CD8-positive, alpha-beta memory T cell (primary cell): ENCODE measurements at regions not wholly inside any gene's neighbourhood (a gene's known extent, or its start where the extent isn't known, plus 50 kb on each side); places are given as distances from the start of the nearest gene placed in this dataset.

ENCODE experiments used
- CTCF ChIA-PET: fragments of 350-600 bp; sonication (Branson Sonifier 250); formaldehyde crosslinking; loops from one replicate; lab custom pipeline; 2021; ENCODE audit warnings: antibody characterized with exemption; lab: Charles Lee
- POLR2A ChIA-PET: fragments of 350-600 bp; sonication (Branson Sonifier 250); formaldehyde crosslinking; loops from one replicate; lab custom pipeline; 2021; ENCODE audit warnings: antibody characterized with exemption; lab: Charles Lee
- DNase-seq, 5 donors: peaks; one replicate each; pipeline versions ENCODE4 v3.0.0 to v3.0.0-alpha.2; 2020 to 2022; ENCODE audit warnings: mixed read lengths in 1 of 5
- H3K27ac ChIP-seq: one replicate; pipeline ENCODE4 v1.7.0; 2013; ENCODE audit warnings: low read depth, mild to moderate bottlenecking, low read length, moderate library complexity
- H3K27me3 ChIP-seq: 2 replicates; pipeline ENCODE4 v1.7.0; 2013; ENCODE audit warnings: low read length, mild to moderate bottlenecking; ENCODE audit not compliant: insufficient read depth, poor library complexity, severe bottlenecking
- H3K36me3 ChIP-seq: 2 replicates; pipeline ENCODE4 v1.7.0; 2013; ENCODE audit warnings: mild to moderate bottlenecking, low read length, moderate library complexity; ENCODE audit not compliant: insufficient read depth
- H3K4me1 ChIP-seq: 2 replicates; pipeline ENCODE4 v1.7.0; 2013; ENCODE audit warnings: mild to moderate bottlenecking, low read length, moderate library complexity; ENCODE audit not compliant: insufficient read depth
- H3K4me3 ChIP-seq: 2 replicates; pipeline ENCODE4 v1.7.0; 2013; ENCODE audit warnings: mild to moderate bottlenecking, low read length
- H3K9me3 ChIP-seq: 2 replicates; pipeline ENCODE4 v1.7.0; 2013; ENCODE audit warnings: mild to moderate bottlenecking, low read length
- H3K27ac Mint-ChIP-seq, 8 donors: one replicate each; pipeline ENCODE4 v1.8.0; 2020 to 2021; ENCODE audit warnings: mixed read lengths in 8 of 8, mild to moderate bottlenecking in 6 of 8, inconsistent platforms in 3 of 8, moderate library complexity in 3 of 8
- H3K27me3 Mint-ChIP-seq, 2 donors: one replicate each; pipeline ENCODE4 v1.8.0; 2020 to 2021; ENCODE audit warnings: mixed read lengths in 2 of 2, mild to moderate bottlenecking in 1 of 2, moderate library complexity in 1 of 2
- H3K36me3 Mint-ChIP-seq, 3 donors: one replicate each; pipeline ENCODE4 v1.8.0; 2020 to 2021; ENCODE audit warnings: mixed read lengths in 3 of 3, inconsistent platforms in 1 of 3, mild to moderate bottlenecking in 1 of 3
- H3K4me1 Mint-ChIP-seq, 3 donors: one replicate each; pipeline ENCODE4 v1.8.0; 2020 to 2021; ENCODE audit warnings: mixed read lengths in 3 of 3, inconsistent platforms in 1 of 3, mild to moderate bottlenecking in 1 of 3
- H3K4me3 Mint-ChIP-seq, 7 donors: one replicate each; pipeline ENCODE4 v1.8.0; 2020 to 2021; ENCODE audit warnings: mixed read lengths in 7 of 7, mild to moderate bottlenecking in 6 of 7, moderate library complexity in 4 of 7, inconsistent platforms in 2 of 7
- H3K9me3 Mint-ChIP-seq, 5 donors: one replicate each; pipeline ENCODE4 v1.8.0; 2020 to 2022; ENCODE audit warnings: mixed read lengths in 5 of 5, mild to moderate bottlenecking in 3 of 5, moderate library complexity in 2 of 5, inconsistent platforms in 1 of 5

DNA sequence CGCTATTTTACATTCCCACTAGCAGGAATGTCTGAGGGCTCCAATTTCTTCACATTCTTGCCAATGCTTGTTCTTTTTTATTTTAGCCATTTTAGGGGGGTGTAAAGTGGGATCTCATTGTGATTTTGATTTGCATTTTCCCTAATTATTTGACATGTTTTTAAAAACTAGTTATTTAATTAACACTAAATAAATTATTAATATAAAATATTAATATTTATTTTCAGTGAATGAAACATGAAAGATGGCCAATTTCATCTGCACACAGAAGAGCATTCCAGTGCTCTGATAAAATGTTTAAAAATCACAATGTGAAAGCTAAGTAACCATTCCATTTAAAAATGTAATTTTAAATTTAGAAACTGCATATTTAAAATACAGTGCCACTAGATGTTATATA lies 322.2 kb upstream of the ZNF521 start:
- Mint-ChIP-seq H3K4me1 (no peaks in the 10 kb centered on the region), H3K27ac (no peak overlapping the region), H3K9me3 (peaks cover 0 to 3% (median 0%) of the 10 kb centered on the region in 5 donors), H3K27me3 (no peaks in the 10 kb centered on the region), H3K4me3 (no peak overlapping the region), H3K36me3 (no peaks in the 10 kb centered on the region)
- Histone ChIP-seq H3K36me3 (no peaks in the 10 kb centered on the region), H3K4me3 (no peak overlapping the region), H3K4me1 (no peaks in the 10 kb centered on the region), H3K27me3 (no peaks in the 10 kb centered on the region), H3K27ac (no peak overlapping the region), H3K9me3 (no peaks in the 10 kb centered on the region)
- no peak for DNase-seq
- CTCF ChIA-PET: no interaction called here
- POLR2A ChIA-PET: no interaction called here

DNA sequence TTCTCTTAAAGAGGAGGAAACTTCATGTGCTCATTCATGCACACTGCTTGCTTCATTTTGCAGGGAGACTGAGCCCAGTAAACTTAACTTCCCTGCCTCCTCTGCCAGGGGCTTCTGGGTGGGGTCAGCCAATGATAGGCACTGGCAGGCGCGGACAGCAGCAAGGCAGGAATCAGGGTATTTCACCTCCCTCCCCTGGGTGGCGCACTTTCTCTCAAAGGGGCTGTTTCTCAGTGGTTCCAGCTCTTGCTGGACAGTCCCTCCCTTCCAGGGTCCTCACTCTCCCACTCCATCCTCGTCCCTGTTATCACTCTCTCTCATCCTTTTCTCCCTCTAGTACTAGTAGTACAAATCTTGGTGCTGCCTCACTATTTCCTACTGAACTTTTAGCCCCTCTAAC lies 320.5 kb upstream of the ZNF521 start:
- Mint-ChIP-seq H3K27me3 (no peaks in the 10 kb centered on the region), H3K4me1 (no peaks in the 10 kb centered on the region), H3K27ac (no peak overlapping the region), H3K36me3 (no peaks in the 10 kb centered on the region), H3K4me3 (no peak overlapping the region), H3K9me3 (peaks cover 0 to 3% (median 0%) of the 10 kb centered on the region in 5 donors)
- DNase-seq: no peak
- Histone ChIP-seq H3K4me3 (no peak overlapping the region), H3K36me3 (no peaks in the 10 kb centered on the region), H3K27me3 (no peaks in the 10 kb centered on the region), H3K4me1 (no peaks in the 10 kb centered on the region), H3K9me3 (no peaks in the 10 kb centered on the region), H3K27ac (no peak overlapping the region)
- ChIA-PET POLR2A (no interaction called here), CTCF (no interaction called here)

DNA sequence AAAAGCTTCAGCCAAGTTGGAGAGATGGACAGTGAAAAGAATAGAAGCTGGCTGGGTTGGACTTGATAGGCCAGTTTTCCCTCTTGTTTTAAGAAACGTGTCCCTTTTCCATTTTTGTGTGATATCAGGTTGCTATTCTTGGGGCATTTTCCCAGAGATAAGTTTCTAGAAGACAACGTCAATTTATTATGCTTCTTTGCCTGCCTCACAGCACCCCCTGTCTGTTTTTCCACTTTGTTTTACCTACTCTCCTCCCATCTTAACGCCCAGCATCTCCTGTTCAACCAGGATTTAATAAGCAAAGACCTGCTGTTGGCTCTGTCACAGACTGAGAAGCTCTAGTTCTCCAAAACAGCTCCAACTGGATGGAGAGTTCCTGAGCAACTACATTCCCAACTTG lies 317.8 kb upstream of the ZNF521 start:
- CTCF ChIA-PET: no interaction called here
- Histone ChIP-seq H3K27me3 (no peaks in the 10 kb centered on the region), H3K4me3 (no peak overlapping the region), H3K36me3 (no peaks in the 10 kb centered on the region), H3K4me1 (no peaks in the 10 kb centered on the region), H3K9me3 (no peaks in the 10 kb centered on the region), H3K27ac (no peak overlapping the region)
- H3K9me3 Mint-ChIP-seq: peaks cover 0 to 5% (median 3%) of the 10 kb centered on the region in 5 donors
- DNase-seq: no peak
- no peaks in the 10 kb centered on the region for H3K27me3 Mint-ChIP-seq
- POLR2A ChIA-PET: no interaction called here
- H3K36me3 Mint-ChIP-seq: no peaks in the 10 kb centered on the region
- no peak overlapping the region for H3K27ac Mint-ChIP-seq
- H3K4me3 Mint-ChIP-seq: no peak overlapping the region
- H3K4me1 Mint-ChIP-seq: no peaks in the 10 kb centered on the region

DNA sequence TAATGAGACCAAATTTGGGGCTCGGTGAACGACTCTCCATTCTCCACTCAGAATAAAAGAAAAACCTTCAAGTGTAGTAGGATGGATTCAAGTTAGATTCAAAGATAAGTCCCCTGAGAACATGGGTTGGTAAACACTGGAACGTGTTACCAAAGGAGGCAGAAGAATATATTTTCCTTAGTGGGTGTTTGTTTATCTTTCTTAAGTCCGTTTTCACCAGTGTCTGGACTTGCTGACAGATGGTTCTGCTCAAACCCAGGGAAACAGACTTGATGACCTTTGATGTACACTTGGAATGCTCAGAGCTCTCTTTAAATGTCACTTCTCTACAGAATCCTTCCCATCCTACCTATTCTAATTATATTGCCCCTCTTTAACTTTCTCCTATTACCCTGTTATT lies 310.3 kb upstream of the ZNF521 start:
- H3K27me3 ChIP-seq: no peaks in the 10 kb centered on the region
- H3K27me3 Mint-ChIP-seq: no peaks in the 10 kb centered on the region
- no peak for DNase-seq
- peaks cover 0 to 5% (median 2%) of the 10 kb centered on the region in 5 donors for H3K9me3 Mint-ChIP-seq
- no peaks in the 10 kb centered on the region for H3K4me1 ChIP-seq
- H3K27ac ChIP-seq: no peak overlapping the region
- H3K36me3 ChIP-seq: no peaks in the 10 kb centered on the region
- H3K4me3 Mint-ChIP-seq: no peak overlapping the region
- ChIA-PET POLR2A (no interaction called here), CTCF (no interaction called here)
- H3K4me1 Mint-ChIP-seq: no peaks in the 10 kb centered on the region
- no peak overlapping the region for H3K4me3 ChIP-seq
- no peak overlapping the region for H3K27ac Mint-ChIP-seq
- no peaks in the 10 kb centered on the region for H3K36me3 Mint-ChIP-seq
- no peaks in the 10 kb centered on the region for H3K9me3 ChIP-seq

DNA sequence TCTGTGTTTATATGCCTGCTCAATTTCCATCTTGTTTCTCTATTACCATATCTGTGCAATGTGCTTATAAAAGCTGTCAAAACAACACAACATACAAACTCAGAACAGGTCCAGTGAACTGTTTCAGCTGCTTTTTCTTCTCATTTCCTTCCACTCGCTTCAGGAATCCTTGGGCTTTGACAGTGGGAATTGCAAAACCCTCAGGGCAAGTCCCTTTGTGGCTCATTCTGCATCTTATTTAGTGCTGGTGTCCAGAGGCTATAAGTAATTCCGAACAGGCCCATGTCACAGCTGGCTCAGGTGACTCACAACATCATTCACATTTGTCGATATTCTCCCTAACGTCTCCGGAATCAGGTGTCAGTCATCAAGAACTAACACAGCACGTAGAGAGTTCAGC lies 309.9 kb upstream of the ZNF521 start:
- no peaks in the 10 kb centered on the region for H3K9me3 ChIP-seq
- Mint-ChIP-seq H3K4me1 (no peaks in the 10 kb centered on the region), H3K9me3 (peaks cover 0 to 5% (median 0%) of the 10 kb centered on the region in 5 donors), H3K27ac (no peak overlapping the region), H3K4me3 (no peak overlapping the region), H3K27me3 (no peaks in the 10 kb centered on the region), H3K36me3 (no peaks in the 10 kb centered on the region)
- no peaks in the 10 kb centered on the region for H3K27me3 ChIP-seq
- no peaks in the 10 kb centered on the region for H3K4me1 ChIP-seq
- ChIA-PET POLR2A (no interaction called here), CTCF (no interaction called here)
- H3K27ac ChIP-seq: no peak overlapping the region
- no peaks in the 10 kb centered on the region for H3K36me3 ChIP-seq
- H3K4me3 ChIP-seq: no peak overlapping the region
- DNase-seq: no peak

DNA sequence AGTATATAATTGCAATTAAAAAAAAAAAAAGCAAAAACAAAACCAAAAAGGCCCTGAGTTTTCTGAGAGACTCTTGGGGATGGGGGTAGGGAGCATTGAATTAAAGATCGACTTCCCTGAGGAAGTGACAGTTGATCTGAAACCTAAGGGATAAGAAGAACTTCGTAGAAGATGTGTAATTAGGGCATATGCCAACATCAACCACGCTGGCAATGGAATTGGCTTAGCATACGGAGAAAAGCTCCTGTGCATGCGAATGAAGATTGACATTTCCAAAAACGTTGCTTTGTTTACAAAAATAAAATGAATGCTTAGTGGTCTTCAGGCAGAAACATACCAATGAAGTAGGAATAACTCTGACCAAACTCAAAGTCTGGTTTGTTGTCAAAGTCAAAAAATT lies 307.6 kb upstream of the ZNF521 start:
- Mint-ChIP-seq H3K4me3 (no peak overlapping the region), H3K9me3 (peaks cover 0 to 5% (median 1%) of the 10 kb centered on the region in 5 donors), H3K4me1 (no peaks in the 10 kb centered on the region), H3K27ac (no peak overlapping the region), H3K27me3 (no peaks in the 10 kb centered on the region), H3K36me3 (no peaks in the 10 kb centered on the region)
- H3K36me3 ChIP-seq: no peaks in the 10 kb centered on the region
- H3K4me1 ChIP-seq: no peaks in the 10 kb centered on the region
- H3K4me3 ChIP-seq: no peak overlapping the region
- ChIA-PET CTCF (no interaction called here), POLR2A (no interaction called here)
- no peaks in the 10 kb centered on the region for H3K27me3 ChIP-seq
- no peak for DNase-seq
- H3K27ac ChIP-seq: no peak overlapping the region
- H3K9me3 ChIP-seq: no peaks in the 10 kb centered on the region

- no peaks in the 10 kb centered on the region for H3K4me1 ChIP-seq
- ChIA-PET CTCF (no interaction called here), POLR2A (no interaction called here)
- H3K27me3 Mint-ChIP-seq: no peaks in the 10 kb centered on the region
- no peak overlapping the region for H3K27ac ChIP-seq
- no peaks in the 10 kb centered on the region for H3K36me3 Mint-ChIP-seq
- peaks cover 0 to 5% (median 1%) of the 10 kb centered on the region in 5 donors for H3K9me3 Mint-ChIP-seq
- H3K27me3 ChIP-seq: no peaks in the 10 kb centered on the region
- no peak overlapping the region for H3K27ac Mint-ChIP-seq
- no peak overlapping the region for H3K4me3 ChIP-seq
- H3K4me3 Mint-ChIP-seq: no peak overlapping the region
- no peak for DNase-seq
- no peaks in the 10 kb centered on the region for H3K36me3 ChIP-seq
- H3K9me3 ChIP-seq: no peaks in the 10 kb centered on the region
- H3K4me1 Mint-ChIP-seq: no peaks in the 10 kb centered on the region
Observed at GRCh38 chr18:25658476-25658875, 306.5 kb upstream of the ZNF521 start.

- Histone ChIP-seq H3K4me1 (no peaks in the 10 kb centered on the region), H3K27ac (no peak overlapping the region), H3K36me3 (no peaks in the 10 kb centered on the region), H3K27me3 (no peaks in the 10 kb centered on the region), H3K9me3 (no peaks in the 10 kb centered on the region), H3K4me3 (no peak overlapping the region)
- Mint-ChIP-seq H3K27ac (no peak overlapping the region), H3K4me3 (no peak overlapping the region), H3K27me3 (no peaks in the 10 kb centered on the region), H3K36me3 (no peaks in the 10 kb centered on the region), H3K4me1 (no peaks in the 10 kb centered on the region), H3K9me3 (peaks cover 0 to 9% (median 0%) of the 10 kb centered on the region in 5 donors)
- ChIA-PET POLR2A (no interaction called here), CTCF (no interaction called here)
- no peak for DNase-seq
Observed at GRCh38 chr18:25651553-25651952, 299.6 kb upstream of the ZNF521 start.
